Stimulated activated CD4-positive, alpha-beta T cell treated with anti-CD3 and anti-CD28 coated beads, Interleukin-1b, Interleukin-23, amount 100 ng/mL, for 4 hours (primary cell): ENCODE measurements at regions not wholly inside any gene's neighbourhood (a gene's known extent, or its start where the extent isn't known, plus 50 kb on each side); places are given as distances from the start of the nearest gene placed in this dataset.
"Not testable (repeated sequence)": the region's sequence is repeated elsewhere in the genome, so short reads cannot be mapped to it uniquely, and the experiment has no call there.

ENCODE experiments used
- DNase-seq, 2 donors: peaks; one replicate each; pipeline ENCODE4 v3.0.0-alpha.2; 2020; ENCODE audit warnings: low read depth in 2 of 2

DNA sequence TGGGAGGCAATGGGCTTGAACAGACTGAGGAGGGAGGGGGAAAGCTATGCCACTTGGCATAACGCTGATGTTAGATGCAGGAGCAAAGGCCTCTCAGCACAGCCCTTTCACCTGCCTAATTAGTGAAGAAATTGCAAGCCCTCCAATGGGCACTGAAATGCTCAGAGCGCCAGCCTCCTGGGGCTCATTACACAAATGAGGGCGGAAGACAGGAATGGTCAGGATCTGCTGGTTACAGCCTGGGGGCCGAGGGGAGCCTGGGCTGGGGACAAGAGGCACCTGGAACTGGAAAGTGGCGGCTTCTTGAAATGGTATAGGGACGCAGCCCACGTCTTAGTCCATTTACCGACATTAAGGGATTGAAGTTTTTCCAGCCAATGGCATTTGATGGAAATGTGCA is 50.2 kb upstream of the PLET1 start:
- DNase-seq: no peak

DNA sequence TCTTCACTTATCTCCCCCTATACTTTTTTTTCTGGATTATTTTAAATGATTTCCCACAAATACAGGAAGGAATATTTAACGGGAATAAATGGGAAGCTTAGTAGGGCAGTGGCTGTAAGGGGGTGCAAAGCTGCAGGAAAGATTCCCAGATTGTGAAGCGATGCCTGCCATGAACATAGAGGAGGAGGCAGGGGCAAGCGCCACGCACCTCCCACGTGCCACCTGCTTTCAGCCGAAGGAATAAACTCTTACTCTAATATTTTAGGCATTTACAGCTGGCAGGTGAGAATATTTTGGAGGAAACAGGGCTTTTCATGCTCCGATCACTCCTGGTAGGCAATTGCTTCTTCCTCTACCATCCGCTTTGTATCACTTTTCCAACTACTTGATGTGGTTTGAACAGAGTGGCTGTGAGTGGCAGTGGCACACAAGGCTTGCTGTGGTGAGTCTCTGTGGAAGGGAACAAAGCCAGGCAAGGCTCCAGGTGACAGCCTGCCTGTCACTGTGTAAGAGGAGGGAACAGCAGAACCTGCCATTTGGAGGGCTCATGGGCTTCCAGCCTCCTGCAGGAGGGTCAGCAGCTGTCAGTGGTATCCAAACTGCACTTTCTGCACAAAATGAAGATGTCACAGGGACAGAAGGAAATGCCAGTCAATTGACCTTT is 54.5 kb upstream of the PLET1 start:
- no peak for DNase-seq

DNA sequence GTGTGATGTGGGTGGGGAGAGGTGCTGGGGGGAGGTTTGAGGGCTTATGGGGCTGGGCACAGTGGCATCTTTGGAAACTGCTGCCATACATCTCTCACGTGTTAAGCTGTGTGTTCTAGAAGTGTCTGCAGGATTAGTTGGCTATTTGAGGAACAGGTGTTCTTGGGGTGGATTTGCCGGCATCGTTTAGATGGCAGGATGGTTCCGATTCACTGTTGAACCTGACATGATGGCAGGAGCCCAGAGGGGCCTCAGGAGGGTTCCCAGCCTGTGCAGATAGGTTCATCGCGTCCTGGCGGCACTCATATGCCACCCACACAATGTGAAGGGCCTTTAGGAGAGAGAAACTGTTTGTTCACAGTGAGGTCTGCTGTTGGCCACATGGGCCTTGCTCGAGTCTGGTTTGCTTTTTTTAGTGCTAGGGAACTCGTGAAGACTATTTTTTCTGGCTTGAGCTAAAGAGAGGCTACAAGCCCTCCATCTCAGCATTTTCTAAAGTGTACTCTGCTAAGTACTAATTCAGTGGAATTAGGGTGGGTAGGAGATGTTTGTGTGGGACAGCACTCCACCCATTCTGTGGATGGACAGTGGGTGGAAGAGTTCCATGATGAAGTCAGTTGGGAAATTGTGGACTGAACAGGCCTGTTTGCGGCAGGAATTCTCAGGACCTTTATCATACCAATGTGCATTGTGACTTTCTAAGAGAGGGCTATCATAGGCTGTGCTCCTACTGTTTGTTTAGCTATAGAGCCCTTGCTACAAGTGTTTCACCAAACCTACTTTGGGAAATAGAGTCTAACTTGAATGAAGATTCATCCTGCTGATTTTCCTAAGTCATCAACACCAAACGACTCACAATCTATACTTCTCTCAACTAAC is 55.4 kb upstream of the PLET1 start:
- DNase-seq: no peak

DNA sequence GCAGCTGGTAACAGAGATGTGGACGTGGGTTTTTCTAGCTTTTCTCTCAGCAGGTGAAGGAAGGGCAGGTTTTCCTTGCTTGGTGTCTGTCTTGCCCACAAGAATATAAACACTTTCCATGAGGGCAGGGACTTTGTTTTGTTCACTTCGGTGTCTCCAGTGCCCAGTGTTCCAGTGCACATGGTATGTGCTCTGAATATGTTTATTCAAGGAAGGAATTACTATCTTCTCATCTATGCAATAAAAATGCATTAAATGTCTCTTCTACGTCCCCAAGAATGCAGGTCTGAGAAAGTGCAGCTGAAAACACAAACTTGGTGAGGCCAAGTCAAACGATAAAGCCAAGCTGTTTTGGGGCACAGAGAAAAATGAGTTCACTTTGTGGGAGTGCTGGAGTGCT is 56.3 kb upstream of the PLET1 start:
- no peak for DNase-seq

DNA sequence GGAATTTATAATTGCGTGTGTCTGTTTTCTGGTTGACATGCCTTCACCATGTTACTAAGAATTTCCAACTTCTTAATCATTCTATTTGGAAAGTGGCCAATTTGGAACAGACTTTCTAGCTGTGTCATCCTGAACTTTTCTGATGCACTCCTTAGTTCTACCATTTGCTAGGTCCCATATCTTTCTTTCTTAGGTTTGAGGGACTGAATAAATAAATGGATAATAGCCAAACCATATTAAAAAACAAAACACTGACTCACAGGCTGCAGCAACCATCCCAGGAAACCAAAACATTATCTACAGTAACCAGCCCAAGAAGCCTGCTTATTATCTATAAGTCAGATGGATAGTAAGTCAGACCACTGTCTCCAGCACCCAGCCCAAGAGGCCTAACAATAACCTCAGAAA is 57.5 kb upstream of the PLET1 start:
- no peak for DNase-seq

DNA sequence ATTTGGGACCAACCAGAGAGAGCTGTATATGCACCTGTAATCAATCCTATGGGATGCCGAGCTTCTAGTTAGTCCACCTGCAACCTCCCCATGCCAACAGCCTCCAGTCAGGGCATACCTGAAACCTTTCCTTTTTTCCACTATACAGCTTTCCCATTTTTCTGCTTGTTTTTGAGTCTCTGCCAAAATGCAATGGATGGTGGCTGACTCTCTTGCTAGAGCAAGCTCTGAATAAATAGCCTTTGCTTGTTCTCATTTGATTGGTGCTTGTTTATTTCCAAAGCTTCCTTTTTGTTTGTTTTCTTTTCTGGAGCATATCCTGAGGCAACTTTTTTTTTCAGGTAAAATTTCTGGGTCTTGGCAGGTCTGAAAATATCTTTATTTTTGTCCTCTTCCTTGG is 58.0 kb upstream of the PLET1 start:
- no peak for DNase-seq

DNA sequence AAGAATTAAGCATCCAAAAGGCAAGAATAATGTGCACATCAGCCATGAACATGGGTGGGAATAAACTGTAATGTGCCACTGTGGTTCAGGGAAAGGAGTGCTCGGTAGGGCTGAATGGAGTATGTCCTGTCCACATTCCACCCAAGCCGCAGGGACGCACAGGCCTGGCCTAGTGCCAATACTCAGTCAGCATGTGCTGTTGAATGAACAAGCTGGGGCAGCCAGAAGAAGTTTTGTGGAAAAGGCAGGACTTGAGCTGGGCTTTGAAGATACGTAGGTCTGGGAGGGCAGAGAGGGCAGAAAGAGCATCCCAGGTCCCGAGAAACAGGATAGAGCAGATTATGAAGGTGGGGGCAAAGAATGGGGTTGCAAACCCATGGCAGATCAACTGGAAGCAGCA is 60.0 kb upstream of the PLET1 start:
- no peak for DNase-seq

DNA sequence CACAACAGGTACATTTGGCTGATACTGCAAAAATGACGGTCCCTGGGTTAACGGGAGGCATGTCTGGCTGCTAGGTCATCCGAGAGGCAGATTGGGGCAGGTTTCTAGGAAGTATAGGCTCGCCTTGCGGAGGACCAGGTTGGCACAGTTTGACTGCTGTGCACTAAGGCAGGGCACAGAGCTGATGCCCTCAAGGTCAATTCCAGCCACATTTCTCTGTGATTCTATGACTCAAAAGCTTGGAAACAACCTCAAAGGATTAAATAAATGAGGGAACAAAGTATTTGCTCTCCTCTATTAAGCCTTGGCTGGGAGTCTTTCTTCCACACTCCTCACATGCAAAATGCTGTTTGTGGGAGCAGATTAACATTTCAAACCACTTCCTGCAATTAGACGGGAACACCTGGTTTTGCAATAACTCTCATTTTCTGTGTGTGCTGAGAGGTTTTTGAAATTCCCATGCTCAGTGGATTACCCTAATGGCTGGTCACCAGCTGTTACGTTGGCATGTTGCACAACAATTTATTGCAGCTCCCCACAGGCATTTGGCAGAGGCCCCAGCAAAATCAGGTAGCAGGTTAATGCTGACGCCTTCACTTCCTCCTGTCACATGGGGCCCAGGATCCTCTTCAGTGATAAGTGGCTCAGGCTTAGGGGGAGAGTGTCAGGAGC is 61.0 kb upstream of the PLET1 start:
- no peak for DNase-seq

DNA sequence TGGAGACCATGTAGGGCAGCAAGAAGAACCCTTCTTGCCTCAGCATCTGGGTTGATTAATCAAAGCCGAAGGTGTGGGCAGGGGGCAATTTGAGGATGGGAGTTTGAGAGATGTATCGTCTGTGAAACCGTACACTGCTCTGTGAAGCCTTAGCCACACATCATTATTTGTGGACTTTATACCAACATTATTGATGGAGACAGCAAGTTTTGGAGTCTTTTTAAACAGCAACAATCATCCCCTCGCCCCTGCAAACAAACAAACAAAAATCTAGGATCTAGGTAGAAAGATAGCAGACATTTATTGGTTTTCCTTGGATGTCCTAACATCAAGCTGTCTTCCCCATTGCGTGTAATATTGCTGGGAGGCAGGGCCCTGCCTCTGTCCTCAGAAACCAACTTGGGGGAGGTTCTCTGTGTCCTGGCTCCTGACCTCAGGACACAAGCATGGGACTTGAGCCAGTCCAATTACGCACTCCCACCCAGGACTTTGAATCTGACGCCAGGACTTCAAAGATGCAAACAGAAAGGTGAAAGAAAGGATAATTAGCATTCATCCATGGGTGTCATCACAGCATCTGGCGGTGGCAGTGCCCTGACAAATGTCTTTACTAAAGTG is 61.6 kb upstream of the PLET1 start:
- no peak for DNase-seq

DNA sequence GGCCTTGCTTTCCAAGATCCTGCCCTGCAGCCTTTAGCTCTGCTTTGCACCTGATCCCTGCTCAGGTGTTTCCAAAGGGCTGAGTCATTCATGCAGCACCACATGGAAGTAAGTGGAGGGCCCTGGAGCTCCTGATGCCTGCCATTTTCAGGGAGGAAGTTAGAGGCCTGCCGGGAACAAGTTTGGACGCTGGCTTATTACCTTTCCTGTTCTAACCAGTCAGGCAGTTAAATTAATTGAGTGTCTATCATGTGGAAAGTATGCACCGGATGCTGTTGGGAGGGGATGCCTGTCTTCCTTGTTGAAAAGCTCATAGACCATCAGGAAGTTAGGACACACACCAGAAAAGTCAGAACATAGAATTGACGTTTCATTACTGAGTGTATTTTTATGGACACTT is 73.7 kb upstream of the PLET1 start:
- no peak for DNase-seq

DNA sequence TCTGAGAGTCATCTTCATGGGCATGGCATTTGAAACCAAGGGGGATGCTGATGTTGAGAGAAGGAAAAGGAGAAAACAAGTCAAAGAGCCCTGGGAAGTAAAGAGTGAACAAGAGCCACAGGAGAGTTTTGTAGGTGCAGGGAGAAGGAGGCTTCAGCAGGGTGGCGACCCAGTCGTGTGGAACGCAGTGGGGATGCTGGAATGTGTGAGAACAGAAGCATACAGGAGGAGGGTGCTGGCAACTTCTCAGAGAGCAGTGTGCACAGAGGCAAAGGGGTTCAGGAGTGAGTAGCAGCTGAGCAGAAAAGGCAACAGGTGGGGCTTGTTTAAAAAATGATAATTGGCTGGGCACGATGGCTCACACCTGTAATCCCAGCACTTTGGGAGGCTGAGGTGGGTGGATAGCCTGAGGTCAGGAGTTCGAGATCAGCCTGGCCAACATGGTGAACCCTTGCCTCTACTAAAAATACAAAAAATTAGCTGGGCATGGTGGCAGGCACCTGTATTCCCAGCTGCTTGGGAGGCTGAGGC is 75.8 kb upstream of the PLET1 start:
- DNase-seq: no peak

DNA sequence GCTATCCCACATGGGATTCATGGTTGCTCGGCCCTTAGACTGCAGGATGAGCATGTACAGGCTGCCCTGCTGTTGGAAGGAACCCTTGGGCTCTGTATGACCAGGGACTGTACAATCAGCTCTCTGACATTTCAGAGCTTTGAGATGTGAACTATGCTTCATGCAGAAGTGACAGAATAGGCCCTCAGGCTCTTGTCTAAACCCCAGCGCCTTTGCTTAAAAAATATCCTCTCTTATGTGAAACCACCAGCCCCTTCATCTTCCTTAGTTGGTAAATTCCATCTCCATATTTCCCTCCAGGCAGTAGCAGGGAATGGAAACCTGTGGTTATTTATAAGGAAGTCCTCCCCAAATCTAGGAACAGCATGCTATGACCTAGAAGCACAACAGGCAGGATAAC is 78.9 kb upstream of the PLET1 start:
- no peak for DNase-seq

DNA sequence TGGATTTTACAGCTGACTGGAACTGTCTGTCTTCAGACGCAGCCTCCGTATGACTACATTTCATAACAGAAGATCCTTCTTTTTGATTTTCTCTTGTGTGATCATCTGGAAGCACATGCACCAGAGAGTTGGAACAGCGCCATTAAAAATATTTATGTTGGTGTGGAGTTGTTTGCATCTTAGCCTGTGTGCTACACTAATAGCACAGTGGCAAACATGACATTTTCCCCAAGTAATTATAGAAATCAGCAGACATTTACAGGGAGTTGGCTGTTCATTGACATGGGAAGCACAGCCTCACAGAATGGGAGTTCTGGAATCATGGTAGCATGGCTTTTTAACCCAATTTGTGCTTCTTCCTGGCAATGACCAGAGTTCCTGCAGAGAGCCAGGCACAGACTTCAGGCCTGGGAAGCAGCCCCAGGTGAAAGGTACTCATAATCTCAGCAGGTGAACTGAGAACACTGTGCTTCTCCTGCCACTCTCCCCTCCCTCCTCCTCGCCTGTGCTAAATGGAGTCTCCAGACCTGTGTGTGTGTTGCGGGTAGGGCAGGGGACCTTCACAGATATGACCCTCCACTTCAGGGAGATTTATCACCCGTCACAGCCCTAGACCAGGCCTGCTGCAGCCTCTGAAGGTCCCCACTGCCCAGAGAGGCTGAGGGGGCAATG is 82.8 kb upstream of the PLET1 start:
- no peak for DNase-seq

DNA sequence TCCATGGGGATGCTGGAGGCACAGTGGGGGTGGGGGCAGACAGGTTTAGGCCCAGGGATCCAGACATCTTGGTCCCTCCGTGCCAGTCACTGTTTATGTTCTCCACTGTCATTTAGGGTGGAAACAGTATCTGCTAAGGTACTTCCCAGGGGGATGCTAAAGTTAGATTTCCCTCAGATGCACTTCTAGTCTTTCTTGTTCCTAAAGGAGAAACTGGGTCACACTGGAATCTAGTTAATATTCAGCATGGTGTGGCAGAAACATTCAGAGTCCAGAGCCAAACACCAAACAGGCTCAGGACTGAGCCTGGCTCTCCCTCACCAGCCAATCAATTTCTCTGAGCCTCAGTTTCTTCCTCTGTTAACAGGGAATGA is 83.4 kb upstream of the PLET1 start:
- no peak for DNase-seq

DNA sequence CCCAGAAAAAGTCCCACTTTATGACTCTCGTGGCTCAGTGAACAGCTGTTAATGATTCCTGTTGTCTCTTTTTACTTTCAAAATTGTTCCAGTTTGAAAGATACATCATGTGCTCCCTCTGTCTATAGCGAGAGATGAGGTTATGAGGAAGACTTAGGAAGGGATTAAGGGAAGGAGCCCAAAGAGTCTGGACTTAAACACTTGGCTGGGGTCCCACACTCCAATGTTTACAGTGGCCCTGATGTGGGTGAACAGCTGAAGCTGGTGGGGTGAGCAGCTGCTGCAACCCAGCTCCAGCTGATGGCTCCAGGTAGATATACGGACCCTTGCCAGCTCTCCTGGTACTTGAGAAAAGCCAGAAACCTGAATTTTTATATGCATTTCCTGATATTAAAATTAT is 84.5 kb upstream of the PLET1 start:
- no peak for DNase-seq

DNA sequence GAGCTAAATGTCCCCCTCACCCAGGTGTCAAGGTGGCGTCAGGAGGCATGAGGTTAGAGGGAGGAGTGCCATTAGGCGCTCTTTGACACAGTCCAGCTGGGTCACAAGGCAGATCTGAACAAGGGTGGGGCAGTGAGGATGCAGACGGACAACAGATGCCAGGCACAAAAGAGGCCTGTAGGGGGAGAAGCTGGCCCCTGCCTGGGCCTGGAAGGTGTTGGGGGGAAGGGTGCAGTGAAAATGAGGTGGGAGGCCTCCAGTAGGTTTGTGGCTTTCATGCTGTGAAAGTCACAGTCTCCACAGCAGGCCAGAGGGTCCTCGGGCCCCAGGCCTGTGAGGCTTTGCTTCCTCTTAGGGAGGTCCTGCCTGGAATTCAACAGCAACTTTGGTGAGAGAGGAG is 85.0 kb upstream of the PLET1 start:
- DNase-seq: no peak

DNA sequence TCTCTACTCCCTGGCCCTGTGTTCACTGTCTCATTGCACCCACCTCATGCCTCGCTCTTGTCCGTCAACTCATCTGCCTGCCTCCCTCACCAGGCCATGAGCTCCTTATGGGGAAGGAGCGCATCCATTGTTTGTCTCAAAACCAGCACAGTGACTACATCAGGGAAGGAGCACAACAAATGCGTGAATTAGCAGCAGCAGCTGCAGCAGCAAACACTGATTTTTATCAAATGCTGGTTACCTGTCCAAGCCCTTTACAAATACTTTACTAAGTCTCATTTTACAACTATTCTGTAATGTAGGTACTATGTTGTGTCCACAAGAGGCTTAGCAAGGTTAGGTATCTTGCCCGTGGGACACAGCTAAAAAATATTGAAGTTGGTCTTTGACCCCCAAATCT is 85.9 kb upstream of the PLET1 start:
- DNase-seq: no peak

DNA sequence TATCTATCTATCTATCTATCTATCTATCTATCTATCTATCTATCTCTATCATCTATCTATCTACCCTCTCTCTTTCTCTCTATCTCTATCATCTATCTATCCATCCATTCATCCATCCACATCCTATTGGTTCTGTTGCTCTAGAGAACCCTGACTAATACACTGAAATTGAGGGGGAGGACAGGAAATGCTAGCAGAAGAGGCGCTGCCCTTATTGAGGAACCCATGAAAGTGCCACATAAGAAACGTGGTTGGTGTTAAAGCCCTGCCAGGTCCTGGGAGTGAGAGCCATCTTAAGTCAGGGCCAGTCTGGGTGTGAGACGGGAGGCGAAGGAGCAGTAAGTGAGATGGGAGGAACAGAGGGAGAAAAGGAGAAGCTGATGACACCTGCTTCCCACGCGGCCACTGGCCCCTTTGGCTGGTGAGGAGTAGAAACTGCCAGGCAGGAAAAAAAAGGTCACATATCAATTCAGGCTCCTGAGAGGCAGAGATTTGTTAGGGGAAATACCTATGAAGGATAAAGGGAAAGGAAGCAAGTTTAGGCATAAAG is 87.9 kb upstream of the PLET1 start:
- DNase-seq: no peak

DNA sequence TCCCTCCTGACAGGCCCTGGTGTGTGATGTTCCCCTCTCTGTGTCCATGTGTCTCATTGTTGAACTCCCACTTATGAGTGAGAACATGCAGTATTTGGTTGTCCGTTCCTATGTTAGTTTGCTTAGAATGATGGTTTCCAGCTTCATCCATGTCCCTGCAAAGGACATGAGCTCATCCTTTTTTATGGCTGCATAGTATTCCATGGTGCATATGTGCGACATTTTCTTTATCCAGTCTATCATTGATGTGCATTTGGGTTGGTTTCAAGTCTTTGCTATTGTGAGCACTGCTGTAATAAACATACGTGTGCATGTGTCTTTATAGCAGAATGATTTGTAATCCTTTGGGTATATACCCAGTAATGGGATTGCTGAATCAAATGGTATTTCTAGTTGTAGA is 90.8 kb upstream of the PLET1 start:
- DNase-seq: not testable (repeated sequence)

DNA sequence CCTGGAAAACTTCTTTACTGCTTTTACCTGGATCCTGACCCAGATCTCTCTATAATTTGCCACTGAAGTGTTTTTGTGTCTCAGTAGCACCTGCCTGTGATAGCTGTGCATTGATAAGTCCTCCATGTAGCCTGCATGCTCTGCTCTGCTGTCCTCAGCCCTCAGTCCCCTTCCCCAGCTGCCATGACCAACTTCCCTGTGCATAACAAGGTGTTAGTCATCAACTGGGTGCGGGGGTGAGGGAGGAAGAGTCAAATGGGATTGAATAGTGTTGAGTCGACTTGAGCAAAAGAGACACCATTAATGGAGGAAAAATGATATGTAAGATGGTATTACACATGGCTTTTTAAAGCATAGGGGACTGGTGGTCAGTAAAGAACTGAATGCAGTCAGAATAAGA is 92.2 kb upstream of the PLET1 start:
- DNase-seq: no peak

DNA sequence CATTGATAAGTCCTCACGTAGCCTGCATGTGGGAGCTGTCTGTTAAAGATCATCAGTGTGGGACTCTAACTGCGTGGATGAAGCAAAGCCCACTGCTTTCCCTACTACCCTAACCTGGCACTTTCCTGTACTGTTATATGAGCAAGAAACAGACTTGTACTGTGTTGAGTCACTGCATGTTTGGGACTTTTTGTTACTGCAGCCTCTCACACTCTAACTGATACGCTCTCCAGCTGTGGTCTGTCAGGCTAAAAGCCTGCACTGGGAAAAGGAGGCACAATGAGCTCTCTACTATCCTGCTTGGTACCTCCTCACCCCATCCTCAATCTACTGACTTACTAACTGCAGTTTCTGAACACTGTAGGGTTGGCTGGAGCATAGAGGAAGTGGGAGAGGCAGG is 93.7 kb upstream of the PLET1 start:
- no peak for DNase-seq
